ENCODE measurements at regions not wholly inside any gene's neighbourhood (a gene's known extent, or its start where the extent isn't known, plus 50 kb on each side); places are given as distances from the start of the nearest gene placed in this dataset.

DNA sequence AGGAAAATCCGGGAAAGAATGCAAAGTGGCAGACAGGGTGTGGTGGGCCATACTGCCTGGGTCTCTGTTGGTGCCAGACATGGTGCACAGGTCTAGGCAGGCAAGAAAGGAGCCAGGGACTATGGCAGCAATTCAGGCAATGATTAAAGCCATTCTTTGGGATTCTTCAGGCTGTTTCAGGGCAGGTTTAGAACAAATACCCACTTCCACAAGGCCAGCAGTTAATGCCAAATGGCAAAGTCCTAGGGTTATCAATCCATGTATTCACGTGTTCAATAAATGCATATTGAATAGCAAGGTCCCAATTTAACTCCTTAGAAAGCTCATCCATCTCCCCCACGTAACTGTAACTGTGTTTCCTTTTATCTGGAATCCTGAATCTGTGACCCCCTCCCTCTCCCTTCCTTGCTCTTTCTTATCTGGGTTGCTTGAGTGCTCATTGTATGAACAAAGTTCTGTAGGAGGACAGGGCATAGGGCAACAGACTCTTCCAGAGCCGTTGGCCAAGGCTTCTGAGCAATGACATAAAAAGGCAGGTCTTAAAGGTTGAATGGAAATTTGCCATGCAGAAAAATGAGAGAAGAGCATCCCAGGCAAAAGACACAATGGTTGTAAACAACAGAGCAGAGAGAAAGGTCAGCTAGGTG lies 146.8 kb upstream of the KLHL29 start:
- Mint-ChIP-seq H3K27me3 (peaks cover 0 to 4% (median 0%) of the 10 kb centered on the region in 3 donors), H3K36me3 (no peaks in the 10 kb centered on the region), H3K4me1 (no peaks in the 10 kb centered on the region), H3K27ac (no peak overlapping the region), H3K4me3 (no peak overlapping the region), H3K9me3 (peaks cover 0 to 6% (median 0%) of the 10 kb centered on the region in 7 donors)
- DNase-seq (no peak), ATAC-seq (ENCODE audit: low read depth in 2 of 2) (no peak)

GRCh38 chr2:23239374-23239773 lies 145.6 kb upstream of the KLHL29 start:
- Mint-ChIP-seq H3K27ac (no peak overlapping the region), H3K9me3 (peaks cover 0 to 6% (median 0%) of the 10 kb centered on the region in 7 donors), H3K36me3 (no peaks in the 10 kb centered on the region), H3K4me3 (no peak overlapping the region), H3K27me3 (peaks cover 0 to 4% (median 0%) of the 10 kb centered on the region in 3 donors), H3K4me1 (no peaks in the 10 kb centered on the region)
- no peak for ATAC-seq (ENCODE audit: low read depth in 2 of 2)
- DNase-seq = no peak

- ATAC-seq (ENCODE audit: low read depth in 2 of 2) (no peak), DNase-seq (no peak)
- Mint-ChIP-seq H3K36me3 (no peaks in the 10 kb centered on the region), H3K27ac (no peak overlapping the region), H3K9me3 (peaks cover 0 to 6% (median 0%) of the 10 kb centered on the region in 7 donors), H3K4me1 (no peaks in the 10 kb centered on the region), H3K27me3 (peaks cover 0 to 4% (median 0%) of the 10 kb centered on the region in 3 donors), H3K4me3 (no peak overlapping the region)
Observed at GRCh38 chr2:23241121-23241520, 143.9 kb upstream of the KLHL29 start.

DNA sequence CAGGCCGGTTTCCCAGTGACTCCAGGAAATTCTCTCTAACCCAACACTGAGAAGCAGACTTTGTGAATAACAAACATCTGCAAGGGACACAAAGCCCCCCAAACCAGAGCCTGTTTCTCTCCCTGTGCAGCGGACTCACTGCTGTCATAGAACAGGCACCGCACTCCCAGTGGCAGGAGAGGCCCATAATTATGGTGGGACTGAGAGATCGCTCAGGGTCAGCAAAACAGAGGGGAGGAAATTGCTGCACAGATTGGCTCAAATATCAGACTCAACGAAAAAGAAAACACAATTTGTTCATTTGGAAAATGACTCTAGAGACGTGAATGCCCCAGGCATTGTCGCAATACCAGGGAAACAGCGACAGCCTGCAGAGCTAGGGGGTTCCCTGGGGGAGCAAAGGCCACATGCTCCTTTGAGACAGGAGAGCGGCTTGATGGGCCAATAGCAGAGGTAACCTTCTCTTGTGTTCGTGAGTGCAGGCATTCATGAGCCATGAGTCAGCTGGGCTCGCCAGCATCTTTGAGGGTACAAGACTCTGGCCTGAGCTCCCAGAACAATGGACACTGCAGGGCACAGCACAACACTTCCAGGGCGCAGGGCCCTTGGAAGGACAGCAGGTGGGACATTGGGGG lies 143.3 kb upstream of the KLHL29 start:
- no peak for DNase-seq
- Mint-ChIP-seq H3K27me3 (peaks cover 3 to 4% (median 3%) of the 10 kb centered on the region in 3 donors), H3K4me1 (no peaks in the 10 kb centered on the region), H3K9me3 (peaks cover 0 to 5% (median 0%) of the 10 kb centered on the region in 7 donors), H3K36me3 (no peaks in the 10 kb centered on the region), H3K27ac (peak overlapping the region in 1 of 6 donors; percentile 16), H3K4me3 (no peak overlapping the region)
- no peak for ATAC-seq (ENCODE audit: low read depth in 2 of 2)

DNA sequence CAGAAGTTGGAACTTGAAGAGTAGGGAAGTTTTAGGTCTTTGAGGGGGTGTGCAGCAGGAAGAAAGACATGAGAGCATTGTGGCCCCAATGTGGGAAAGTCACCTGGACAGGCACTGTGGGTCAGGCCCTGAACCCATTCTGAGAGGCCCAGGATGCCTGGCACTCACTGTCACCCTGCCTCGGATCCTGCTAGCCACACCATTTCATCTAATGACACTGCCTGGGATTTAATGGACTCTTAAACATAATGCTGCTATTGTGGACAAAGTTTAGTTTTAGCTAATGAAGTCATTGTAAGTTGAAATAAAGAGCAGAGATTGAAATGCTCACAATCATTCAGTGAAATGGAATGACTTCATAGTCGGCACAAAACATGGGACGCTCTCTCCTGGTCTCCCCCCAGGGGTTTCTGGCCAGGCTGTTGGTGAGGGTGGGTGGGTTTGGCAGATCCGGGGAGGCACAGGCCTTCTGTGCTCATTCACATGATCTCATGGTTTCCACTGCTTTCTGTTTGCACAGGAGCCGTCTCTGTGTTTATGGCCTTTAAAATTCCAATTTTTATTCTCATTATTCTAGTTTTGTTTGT lies 141.8 kb upstream of the KLHL29 start:
- Mint-ChIP-seq H3K4me1 (no peaks in the 10 kb centered on the region), H3K9me3 (peaks cover 0 to 6% (median 0%) of the 10 kb centered on the region in 7 donors), H3K36me3 (no peaks in the 10 kb centered on the region), H3K27ac (no peak overlapping the region), H3K27me3 (peaks cover 4 to 8% (median 8%) of the 10 kb centered on the region in 3 donors), H3K4me3 (no peak overlapping the region)
- DNase-seq (no peak), ATAC-seq (ENCODE audit: low read depth in 2 of 2) (no peak)

- ATAC-seq (ENCODE audit: low read depth in 2 of 2) (no peak), DNase-seq (no peak)
- H3K27me3 Mint-ChIP-seq = peaks cover 10 to 11% (median 11%) of the 10 kb centered on the region in 3 donors
- H3K4me1 Mint-ChIP-seq = no peaks in the 10 kb centered on the region
- peaks cover 0 to 6% (median 0%) of the 10 kb centered on the region in 7 donors for H3K9me3 Mint-ChIP-seq
- no peak overlapping the region for H3K4me3 Mint-ChIP-seq
- H3K36me3 Mint-ChIP-seq = no peaks in the 10 kb centered on the region
- H3K27ac Mint-ChIP-seq = no peak overlapping the region
Observed at GRCh38 chr2:23244617-23245016, 140.4 kb upstream of the KLHL29 start.

DNA sequence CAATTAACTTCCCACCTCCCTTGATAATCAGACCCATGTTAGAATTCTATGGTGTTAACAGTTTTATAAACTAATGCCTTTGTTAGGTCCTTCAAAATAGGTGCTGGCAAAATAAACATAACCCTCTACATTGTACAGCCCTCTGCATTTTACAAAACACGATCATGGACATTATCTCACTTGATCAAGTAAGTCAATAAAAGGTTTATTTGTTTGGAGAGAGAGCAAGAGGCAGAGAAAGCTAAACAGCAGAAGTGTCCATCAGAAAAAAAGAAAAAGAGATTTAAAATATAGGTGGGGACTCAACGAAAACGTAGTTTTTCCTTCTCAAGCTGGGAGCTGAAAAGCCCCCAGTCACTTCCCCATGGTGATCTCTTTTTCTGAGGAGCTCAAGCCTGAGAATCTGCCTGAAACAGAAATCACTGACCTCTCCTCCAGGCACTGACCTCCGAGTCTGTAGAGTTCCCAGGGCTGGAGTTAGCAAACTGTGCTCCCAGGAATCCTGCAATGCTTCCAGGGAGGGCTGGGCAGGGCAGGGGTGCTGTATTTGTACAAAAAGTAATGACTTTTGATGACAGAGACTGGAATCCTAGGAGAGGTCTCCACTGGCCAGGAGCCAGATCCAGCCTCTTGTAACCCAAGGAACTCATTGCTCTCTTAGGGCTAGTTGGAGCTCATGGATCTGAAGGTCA lies 137.8 kb upstream of the KLHL29 start:
- Mint-ChIP-seq H3K9me3 (peaks cover 0 to 7% (median 0%) of the 10 kb centered on the region in 7 donors), H3K27ac (no peak overlapping the region), H3K36me3 (no peaks in the 10 kb centered on the region), H3K4me1 (no peaks in the 10 kb centered on the region), H3K27me3 (peaks cover 14 to 22% (median 19%) of the 10 kb centered on the region in 3 donors), H3K4me3 (no peak overlapping the region)
- ATAC-seq (ENCODE audit: low read depth in 2 of 2) (no peak), DNase-seq (no peak)

- DNase-seq (no peak), ATAC-seq (ENCODE audit: low read depth in 2 of 2) (no peak)
- H3K4me1 Mint-ChIP-seq = no peaks in the 10 kb centered on the region
- H3K4me3 Mint-ChIP-seq = no peak overlapping the region
- no peak overlapping the region for H3K27ac Mint-ChIP-seq
- H3K36me3 Mint-ChIP-seq = no peaks in the 10 kb centered on the region
- peaks cover 14 to 22% (median 19%) of the 10 kb centered on the region in 3 donors for H3K27me3 Mint-ChIP-seq
- H3K9me3 Mint-ChIP-seq = peaks cover 0 to 7% (median 1%) of the 10 kb centered on the region in 7 donors
Observed at GRCh38 chr2:23248667-23249066, 136.3 kb upstream of the KLHL29 start.

- no peak overlapping the region for H3K27ac Mint-ChIP-seq
- peaks cover 14 to 22% (median 19%) of the 10 kb centered on the region in 3 donors for H3K27me3 Mint-ChIP-seq
- no peak overlapping the region for H3K4me3 Mint-ChIP-seq
- ATAC-seq (ENCODE audit: low read depth in 2 of 2) (no peak), DNase-seq (no peak)
- H3K9me3 Mint-ChIP-seq = peaks cover 0 to 7% (median 2%) of the 10 kb centered on the region in 7 donors
- no peaks in the 10 kb centered on the region for H3K4me1 Mint-ChIP-seq
- H3K36me3 Mint-ChIP-seq = no peaks in the 10 kb centered on the region
Observed at GRCh38 chr2:23249348-23249747, 135.6 kb upstream of the KLHL29 start.

DNA sequence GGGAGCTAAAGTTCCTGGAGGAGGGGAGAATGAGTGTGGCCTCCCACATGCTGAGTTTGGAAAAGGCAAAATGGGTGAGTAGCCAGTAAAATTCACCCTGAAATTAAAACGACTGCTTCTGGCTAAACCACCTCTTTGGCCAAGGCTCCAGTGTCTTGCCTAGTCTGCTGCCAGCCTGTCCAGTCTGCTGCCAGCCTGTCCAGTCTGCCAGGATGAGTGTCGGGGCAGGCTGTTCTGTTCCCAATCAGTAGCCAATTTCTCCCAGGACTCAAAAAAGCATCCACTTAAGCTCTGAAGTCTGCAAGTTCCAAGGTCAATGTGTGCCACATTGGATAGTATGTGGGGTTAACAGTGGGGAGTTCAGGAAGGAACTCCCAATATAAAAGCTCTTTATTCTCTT lies 134.6 kb upstream of the KLHL29 start:
- H3K4me1 Mint-ChIP-seq = no peaks in the 10 kb centered on the region
- no peaks in the 10 kb centered on the region for H3K36me3 Mint-ChIP-seq
- H3K27me3 Mint-ChIP-seq = peaks cover 14 to 22% (median 19%) of the 10 kb centered on the region in 3 donors
- ATAC-seq (ENCODE audit: low read depth in 2 of 2) (no peak), DNase-seq (no peak)
- no peak overlapping the region for H3K27ac Mint-ChIP-seq
- peaks cover 0 to 10% (median 3%) of the 10 kb centered on the region in 7 donors for H3K9me3 Mint-ChIP-seq
- no peak overlapping the region for H3K4me3 Mint-ChIP-seq

DNA sequence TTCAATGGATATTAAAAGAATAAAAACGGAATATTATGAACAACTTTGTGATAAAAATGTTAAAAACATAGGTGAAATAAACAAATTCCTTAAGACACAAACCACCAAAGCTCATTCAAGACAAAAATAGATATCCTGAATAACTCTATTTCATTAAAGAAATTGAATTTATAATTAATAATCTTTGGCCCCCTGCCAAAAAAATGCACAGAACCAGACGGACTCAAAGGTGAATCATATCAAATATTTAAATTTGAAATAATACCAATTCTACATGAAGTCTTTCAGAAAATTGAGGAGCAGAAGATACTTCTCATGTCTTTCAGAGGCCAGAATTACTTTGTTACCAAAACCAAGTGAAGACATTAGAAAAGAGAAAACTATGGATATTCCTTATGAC lies 128.3 kb upstream of the KLHL29 start:
- H3K9me3 Mint-ChIP-seq = peaks cover 0 to 8% (median 2%) of the 10 kb centered on the region in 7 donors
- no peak for DNase-seq
- peaks cover 0 to 7% (median 5%) of the 10 kb centered on the region in 3 donors for H3K27me3 Mint-ChIP-seq
- no peak for ATAC-seq (ENCODE audit: low read depth in 2 of 2)
- H3K27ac Mint-ChIP-seq = no peak overlapping the region
- no peak overlapping the region for H3K4me3 Mint-ChIP-seq
- no peaks in the 10 kb centered on the region for H3K4me1 Mint-ChIP-seq
- no peaks in the 10 kb centered on the region for H3K36me3 Mint-ChIP-seq

GRCh38 chr2:23260621-23261020 lies 124.4 kb upstream of the KLHL29 start:
- no peak for ATAC-seq (ENCODE audit: low read depth in 2 of 2)
- Mint-ChIP-seq H3K27ac (no peak overlapping the region), H3K27me3 (peaks cover 7 to 11% (median 8%) of the 10 kb centered on the region in 3 donors), H3K4me1 (no peaks in the 10 kb centered on the region), H3K4me3 (no peak overlapping the region), H3K9me3 (peaks cover 0 to under 1% (median 0%) of the 10 kb centered on the region in 7 donors), H3K36me3 (no peaks in the 10 kb centered on the region)
- DNase-seq = no peak

DNA sequence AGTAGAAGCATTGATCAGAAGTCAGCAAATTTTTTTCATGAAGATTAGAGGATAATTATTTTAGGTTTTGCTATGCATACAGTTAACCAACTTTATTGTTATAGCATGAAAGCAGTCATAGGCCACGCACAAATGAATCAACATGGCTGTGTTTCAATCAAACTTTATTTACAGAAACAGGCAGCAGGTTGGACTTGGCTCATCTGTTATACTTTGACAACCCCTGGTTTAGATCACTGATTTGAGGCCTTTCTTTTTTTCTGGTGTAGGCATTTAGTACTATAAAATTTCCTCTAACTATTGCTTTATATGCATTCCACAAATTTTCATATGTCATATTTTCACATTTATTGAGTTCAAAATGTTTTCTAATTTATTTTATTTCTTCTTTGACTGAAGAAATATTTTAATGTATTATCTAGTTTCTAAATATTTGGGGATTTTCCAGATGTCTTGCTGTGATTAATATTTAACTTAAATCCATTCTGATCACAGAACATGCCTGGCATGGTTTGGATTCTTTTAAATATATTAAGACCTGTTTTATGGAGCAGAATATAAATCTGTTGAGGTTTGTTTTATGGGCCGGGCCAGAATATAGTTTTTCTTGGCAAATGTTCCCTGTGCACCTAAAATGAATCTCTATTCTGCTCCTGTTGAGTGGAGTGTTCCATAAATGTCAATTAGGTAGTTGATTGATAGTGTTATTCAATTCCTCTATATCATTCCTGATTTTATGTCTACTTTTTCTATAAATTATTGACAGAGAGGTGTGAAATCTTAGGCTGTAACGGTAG lies 116.3 kb upstream of the KLHL29 start:
- Mint-ChIP-seq H3K9me3 (peaks cover 0 to 4% (median 0%) of the 10 kb centered on the region in 7 donors), H3K27ac (no peak overlapping the region), H3K36me3 (no peaks in the 10 kb centered on the region), H3K4me3 (no peak overlapping the region), H3K4me1 (no peaks in the 10 kb centered on the region), H3K27me3 (peaks cover 9 to 27% (median 23%) of the 10 kb centered on the region in 3 donors)
- no peak for ATAC-seq (ENCODE audit: low read depth in 2 of 2)
- DNase-seq = no peak
